CD4-positive, alpha-beta T cell (primary cell): ENCODE measurements at regions not wholly inside any gene's neighbourhood (a gene's known extent, or its start where the extent isn't known, plus 50 kb on each side); places are given as distances from the start of the nearest gene placed in this dataset.

ENCODE experiments used
- ATAC-seq: fragments of 200-7000 bp; cut with Tn5 transposase; one replicate; pipeline ENCODE4 v1.10.0; 2022; ENCODE audit warnings: mild to moderate bottlenecking; ENCODE audit not compliant: poor library complexity
- CTCF ChIA-PET: fragments of 350-600 bp; sonication (Branson Sonifier 250); formaldehyde crosslinking; loops from one replicate; lab custom pipeline; 2021; ENCODE audit warnings: antibody characterized with exemption, inconsistent platforms; lab: Charles Lee
- POLR2A ChIA-PET: fragments of 350-600 bp; sonication (Branson Sonifier 250); formaldehyde crosslinking; loops from one replicate; lab custom pipeline; 2021; ENCODE audit warnings: antibody characterized with exemption, inconsistent platforms; lab: Charles Lee
- DNase-seq, 14 experiments: peaks; one replicate each; pipeline ENCODE4 v3.0.0-alpha.2; 2013 to 2020; ENCODE audit warnings: mixed read lengths in 2 of 14
- H3K27ac ChIP-seq, 2 donors: one replicate each; pipeline versions ENCODE4 v1.5.1 to v1.7.0; 2013; ENCODE audit warnings: low read length in 2 of 2, low read depth in 1 of 2, mild to moderate bottlenecking in 1 of 2
- H3K27me3 ChIP-seq, 2 experiments: 1 replicate in 1 of 2; 2 replicates in 1 of 2; pipeline versions ENCODE4 v1.6.1 to v1.7.0; 2013; ENCODE audit warnings: low read length in 2 of 2, control low read depth in 1 of 2, mild to moderate bottlenecking in 1 of 2, moderate library complexity in 1 of 2; ENCODE audit not compliant: insufficient read depth in 2 of 2, control insufficient read depth in 1 of 2
- H3K36me3 ChIP-seq: one replicate; pipeline ENCODE4 v1.6.1; 2013; ENCODE audit warnings: low read length, control low read depth; ENCODE audit not compliant: insufficient read depth
- H3K4me1 ChIP-seq: one replicate; pipeline ENCODE4 v1.6.1; 2013; ENCODE audit warnings: low read length, control low read depth; ENCODE audit not compliant: insufficient read depth
- H3K4me3 ChIP-seq: one replicate; pipeline ENCODE4 v1.5.1; 2013; ENCODE audit warnings: mild to moderate bottlenecking, low read length, moderate library complexity
- H3K9me3 ChIP-seq, 2 experiments: 1 replicate in 1 of 2; 2 replicates in 1 of 2; pipeline versions ENCODE4 v1.6.1 to v1.7.0; 2013; ENCODE audit warnings: low read length in 2 of 2, mild to moderate bottlenecking in 2 of 2, control low read depth in 1 of 2, moderate library complexity in 1 of 2; ENCODE audit not compliant: control insufficient read depth in 1 of 2, insufficient read depth in 1 of 2
- H3K27ac Mint-ChIP-seq: one replicate; pipeline ENCODE4 v1.8.0; 2020; ENCODE audit warnings: mixed read lengths
- H3K27me3 Mint-ChIP-seq: one replicate; pipeline ENCODE4 v1.8.0; 2021; ENCODE audit warnings: mixed read lengths
- H3K36me3 Mint-ChIP-seq: one replicate; pipeline ENCODE4 v1.8.0; 2021; ENCODE audit warnings: low read depth, mixed read lengths
- H3K4me1 Mint-ChIP-seq: one replicate; pipeline ENCODE4 v1.8.0; 2021; ENCODE audit warnings: low read depth, mixed read lengths
- H3K4me3 Mint-ChIP-seq: one replicate; pipeline ENCODE4 v1.8.0; 2020; ENCODE audit warnings: mild to moderate bottlenecking, mixed read lengths
- H3K9me3 Mint-ChIP-seq: one replicate; pipeline ENCODE4 v1.8.0; 2020; ENCODE audit warnings: mixed read lengths
- CTCF ChIP-seq: fragments of 200-600 bp; IDR thresholded peaks from one replicate; pipeline ENCODE4 v1.8.0; 2022; ENCODE audit warnings: antibody characterized with exemption, mild to moderate bottlenecking
- intact Hi-C, 2 experiments: fragments of 100-400 bp; cut with DNase I in 1 of 2; cut with micrococcal nuclease in 1 of 2; formaldehyde crosslinking; loops; one replicate each; pipeline versions ENCODE4 v1.15.1 to v1.9.0; 2023 to 2025; cut with DNase I, micrococcal nuclease

- Histone ChIP-seq H3K4me1 (no peaks in the 10 kb centered on the region), H3K4me3 (no peak overlapping the region), H3K36me3 (no peaks in the 10 kb centered on the region), H3K27ac (no peak overlapping the region), H3K9me3 (no peaks in the 10 kb centered on the region), H3K27me3 (no peaks in the 10 kb centered on the region)
- ATAC-seq (no peak), DNase-seq (no peak)
- Mint-ChIP-seq H3K9me3 (no peaks in the 10 kb centered on the region), H3K27ac (no peak overlapping the region), H3K4me1 (no peaks in the 10 kb centered on the region), H3K36me3 (no peaks in the 10 kb centered on the region), H3K27me3 (peaks cover 27% of the 10 kb centered on the region), H3K4me3 (no peak overlapping the region)
- intact Hi-C loops = no loop called here
- CTCF ChIA-PET = no interaction called here
- TF ChIP-seq CTCF = no peak
- POLR2A ChIA-PET = no interaction called here
These were observed 177.9 kb downstream of the COX7C start for GRCh38 chr5:86795659-86796058.

GRCh38 chr5:86797677-86798076, 179.9 kb downstream of the COX7C start:
- Mint-ChIP-seq H3K4me3 (no peak overlapping the region), H3K9me3 (no peaks in the 10 kb centered on the region), H3K4me1 (no peaks in the 10 kb centered on the region), H3K36me3 (no peaks in the 10 kb centered on the region), H3K27ac (no peak overlapping the region), H3K27me3 (peaks cover 33% of the 10 kb centered on the region)
- no peaks in the 10 kb centered on the region for H3K27me3 ChIP-seq
- intact Hi-C loops = no loop called here
- no peak overlapping the region for H3K27ac ChIP-seq
- ATAC-seq (no peak), DNase-seq (no peak)
- H3K36me3 ChIP-seq = no peaks in the 10 kb centered on the region
- ChIA-PET POLR2A (no interaction called here), CTCF (no interaction called here)
- no peak for TF ChIP-seq CTCF
- H3K9me3 ChIP-seq = no peaks in the 10 kb centered on the region
- no peak overlapping the region for H3K4me3 ChIP-seq
- H3K4me1 ChIP-seq = no peaks in the 10 kb centered on the region

GRCh38 chr5:86806206-86806605, 188.5 kb downstream of the COX7C start:
- no peaks in the 10 kb centered on the region for H3K4me1 ChIP-seq
- H3K4me1 Mint-ChIP-seq = no peaks in the 10 kb centered on the region
- no peak for TF ChIP-seq CTCF
- no peaks in the 10 kb centered on the region for H3K9me3 Mint-ChIP-seq
- no peak overlapping the region for H3K4me3 Mint-ChIP-seq
- POLR2A ChIA-PET = no interaction called here
- H3K27me3 ChIP-seq = no peaks in the 10 kb centered on the region
- no peaks in the 10 kb centered on the region for H3K9me3 ChIP-seq
- no peak for DNase-seq
- no peak for ATAC-seq
- H3K4me3 ChIP-seq = no peak overlapping the region
- intact Hi-C loops = no loop called here
- CTCF ChIA-PET = no interaction called here
- H3K36me3 ChIP-seq = no peaks in the 10 kb centered on the region
- no peak overlapping the region for H3K27ac Mint-ChIP-seq
- no peaks in the 10 kb centered on the region for H3K36me3 Mint-ChIP-seq
- peaks cover 17% of the 10 kb centered on the region for H3K27me3 Mint-ChIP-seq
- H3K27ac ChIP-seq = no peak overlapping the region
